H1 (cell line): ENCODE measurements at regions not wholly inside any gene's neighbourhood (a gene's known extent, or its start where the extent isn't known, plus 50 kb on each side); places are given as distances from the start of the nearest gene placed in this dataset.

Experiments used
- CEBPB ChIP-seq: IDR thresholded peaks from 2 replicates; pipeline ENCODE4 v1.6.1; 2012; ENCODE audit warnings: low read depth, low read length
- CHD2 ChIP-seq: IDR thresholded peaks from 2 replicates; pipeline ENCODE4 v1.6.1; 2012; ENCODE audit warnings: low read length, improper control_type of control experiment
- FOSL1 ChIP-seq: IDR thresholded peaks from 2 replicates; pipeline ENCODE4 v1.6.1; 2011; ENCODE audit warnings: mild to moderate bottlenecking, low read depth, low read length, moderate library complexity; ENCODE audit not compliant: insufficient read depth
- JUN ChIP-seq: IDR thresholded peaks from 2 replicates; pipeline ENCODE4 v1.6.1; 2011; ENCODE audit warnings: low read depth, mild to moderate bottlenecking, improper control_type of control experiment, low read length
- RBBP5 ChIP-seq: IDR thresholded peaks from 2 replicates; pipeline ENCODE4 v1.7.1; 2012; ENCODE audit warnings: low read depth, mild to moderate bottlenecking, inconsistent platforms, low read length, moderate library complexity, borderline replicate concordance
- SAP30 ChIP-seq: fragments of 300-600 bp; sonication (generic); IDR thresholded peaks from 2 replicates; pipeline ENCODE4 v1.7.1; 2012; ENCODE audit warnings: low read length, moderate library complexity, mild to moderate bottlenecking, inconsistent platforms; ENCODE audit not compliant: insufficient read depth, insufficient replicate concordance
- SIRT6 ChIP-seq: IDR thresholded peaks from one replicate; pipeline ENCODE4 v1.7.1; 2012; ENCODE audit warnings: low read length, inconsistent platforms
- SIX5 ChIP-seq: IDR thresholded peaks from 2 replicates; pipeline ENCODE4 v1.6.1; 2011; ENCODE audit warnings: mild to moderate bottlenecking, low read depth, low read length
- SP2 ChIP-seq: IDR thresholded peaks from 2 replicates; pipeline ENCODE4 v1.6.1; 2012; ENCODE audit warnings: mild to moderate bottlenecking, low read length, inconsistent platforms
- TEAD4 ChIP-seq: IDR thresholded peaks from 2 replicates; pipeline ENCODE4 v1.6.1; 2012; ENCODE audit warnings: low read depth, low read length, inconsistent platforms, mixed read lengths
- USF2 ChIP-seq: IDR thresholded peaks from 2 replicates; pipeline ENCODE4 v1.6.1; 2011; ENCODE audit warnings: low read length, improper control_type of control experiment
- TF ChIP-seq, protein P1 (sequence below): fragments of 300-600 bp; sonication (generic); IDR thresholded peaks from 2 replicates; pipeline ENCODE4 v1.7.1; 2012; ENCODE audit warnings: low read length, moderate library complexity, mild to moderate bottlenecking, inconsistent platforms; ENCODE audit not compliant: insufficient replicate concordance

GRCh38 chr1:5232537-5232936 is 578.1 kb downstream of the AJAP1 start (continued):
- TF ChIP-seq, protein P1, sequence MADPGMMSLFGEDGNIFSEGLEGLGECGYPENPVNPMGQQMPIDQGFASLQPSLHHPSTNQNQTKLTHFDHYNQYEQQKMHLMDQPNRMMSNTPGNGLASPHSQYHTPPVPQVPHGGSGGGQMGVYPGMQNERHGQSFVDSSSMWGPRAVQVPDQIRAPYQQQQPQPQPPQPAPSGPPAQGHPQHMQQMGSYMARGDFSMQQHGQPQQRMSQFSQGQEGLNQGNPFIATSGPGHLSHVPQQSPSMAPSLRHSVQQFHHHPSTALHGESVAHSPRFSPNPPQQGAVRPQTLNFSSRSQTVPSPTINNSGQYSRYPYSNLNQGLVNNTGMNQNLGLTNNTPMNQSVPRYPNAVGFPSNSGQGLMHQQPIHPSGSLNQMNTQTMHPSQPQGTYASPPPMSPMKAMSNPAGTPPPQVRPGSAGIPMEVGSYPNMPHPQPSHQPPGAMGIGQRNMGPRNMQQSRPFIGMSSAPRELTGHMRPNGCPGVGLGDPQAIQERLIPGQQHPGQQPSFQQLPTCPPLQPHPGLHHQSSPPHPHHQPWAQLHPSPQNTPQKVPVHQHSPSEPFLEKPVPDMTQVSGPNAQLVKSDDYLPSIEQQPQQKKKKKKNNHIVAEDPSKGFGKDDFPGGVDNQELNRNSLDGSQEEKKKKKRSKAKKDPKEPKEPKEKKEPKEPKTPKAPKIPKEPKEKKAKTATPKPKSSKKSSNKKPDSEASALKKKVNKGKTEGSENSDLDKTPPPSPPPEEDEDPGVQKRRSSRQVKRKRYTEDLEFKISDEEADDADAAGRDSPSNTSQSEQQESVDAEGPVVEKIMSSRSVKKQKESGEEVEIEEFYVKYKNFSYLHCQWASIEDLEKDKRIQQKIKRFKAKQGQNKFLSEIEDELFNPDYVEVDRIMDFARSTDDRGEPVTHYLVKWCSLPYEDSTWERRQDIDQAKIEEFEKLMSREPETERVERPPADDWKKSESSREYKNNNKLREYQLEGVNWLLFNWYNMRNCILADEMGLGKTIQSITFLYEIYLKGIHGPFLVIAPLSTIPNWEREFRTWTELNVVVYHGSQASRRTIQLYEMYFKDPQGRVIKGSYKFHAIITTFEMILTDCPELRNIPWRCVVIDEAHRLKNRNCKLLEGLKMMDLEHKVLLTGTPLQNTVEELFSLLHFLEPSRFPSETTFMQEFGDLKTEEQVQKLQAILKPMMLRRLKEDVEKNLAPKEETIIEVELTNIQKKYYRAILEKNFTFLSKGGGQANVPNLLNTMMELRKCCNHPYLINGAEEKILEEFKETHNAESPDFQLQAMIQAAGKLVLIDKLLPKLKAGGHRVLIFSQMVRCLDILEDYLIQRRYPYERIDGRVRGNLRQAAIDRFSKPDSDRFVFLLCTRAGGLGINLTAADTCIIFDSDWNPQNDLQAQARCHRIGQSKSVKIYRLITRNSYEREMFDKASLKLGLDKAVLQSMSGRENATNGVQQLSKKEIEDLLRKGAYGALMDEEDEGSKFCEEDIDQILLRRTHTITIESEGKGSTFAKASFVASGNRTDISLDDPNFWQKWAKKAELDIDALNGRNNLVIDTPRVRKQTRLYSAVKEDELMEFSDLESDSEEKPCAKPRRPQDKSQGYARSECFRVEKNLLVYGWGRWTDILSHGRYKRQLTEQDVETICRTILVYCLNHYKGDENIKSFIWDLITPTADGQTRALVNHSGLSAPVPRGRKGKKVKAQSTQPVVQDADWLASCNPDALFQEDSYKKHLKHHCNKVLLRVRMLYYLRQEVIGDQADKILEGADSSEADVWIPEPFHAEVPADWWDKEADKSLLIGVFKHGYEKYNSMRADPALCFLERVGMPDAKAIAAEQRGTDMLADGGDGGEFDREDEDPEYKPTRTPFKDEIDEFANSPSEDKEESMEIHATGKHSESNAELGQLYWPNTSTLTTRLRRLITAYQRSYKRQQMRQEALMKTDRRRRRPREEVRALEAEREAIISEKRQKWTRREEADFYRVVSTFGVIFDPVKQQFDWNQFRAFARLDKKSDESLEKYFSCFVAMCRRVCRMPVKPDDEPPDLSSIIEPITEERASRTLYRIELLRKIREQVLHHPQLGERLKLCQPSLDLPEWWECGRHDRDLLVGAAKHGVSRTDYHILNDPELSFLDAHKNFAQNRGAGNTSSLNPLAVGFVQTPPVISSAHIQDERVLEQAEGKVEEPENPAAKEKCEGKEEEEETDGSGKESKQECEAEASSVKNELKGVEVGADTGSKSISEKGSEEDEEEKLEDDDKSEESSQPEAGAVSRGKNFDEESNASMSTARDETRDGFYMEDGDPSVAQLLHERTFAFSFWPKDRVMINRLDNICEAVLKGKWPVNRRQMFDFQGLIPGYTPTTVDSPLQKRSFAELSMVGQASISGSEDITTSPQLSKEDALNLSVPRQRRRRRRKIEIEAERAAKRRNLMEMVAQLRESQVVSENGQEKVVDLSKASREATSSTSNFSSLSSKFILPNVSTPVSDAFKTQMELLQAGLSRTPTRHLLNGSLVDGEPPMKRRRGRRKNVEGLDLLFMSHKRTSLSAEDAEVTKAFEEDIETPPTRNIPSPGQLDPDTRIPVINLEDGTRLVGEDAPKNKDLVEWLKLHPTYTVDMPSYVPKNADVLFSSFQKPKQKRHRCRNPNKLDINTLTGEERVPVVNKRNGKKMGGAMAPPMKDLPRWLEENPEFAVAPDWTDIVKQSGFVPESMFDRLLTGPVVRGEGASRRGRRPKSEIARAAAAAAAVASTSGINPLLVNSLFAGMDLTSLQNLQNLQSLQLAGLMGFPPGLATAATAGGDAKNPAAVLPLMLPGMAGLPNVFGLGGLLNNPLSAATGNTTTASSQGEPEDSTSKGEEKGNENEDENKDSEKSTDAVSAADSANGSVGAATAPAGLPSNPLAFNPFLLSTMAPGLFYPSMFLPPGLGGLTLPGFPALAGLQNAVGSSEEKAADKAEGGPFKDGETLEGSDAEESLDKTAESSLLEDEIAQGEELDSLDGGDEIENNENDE = no peak
- TF ChIP-seq SIRT6 (no peak), SIX5 (no peak), CEBPB (no peak), RBBP5 (no peak), USF2 (no peak), FOSL1 (no peak), CHD2 (no peak), JUN (no peak), TEAD4 (no peak), SP2 (no peak), SAP30 (no peak)
